NCI-H748 treated with DMSO at 0.1 percent for 48 hours (cell line): ENCODE measurements at regions not wholly inside any gene's neighbourhood (a gene's known extent, or its start where the extent isn't known, plus 50 kb on each side); places are given as distances from the start of the nearest gene placed in this dataset.
"Not testable (repeated sequence)": the region's sequence is repeated elsewhere in the genome, so short reads cannot be mapped to it uniquely, and the experiment has no call there.

Experiments used
- DNase-seq: peaks from one replicate; lab custom pipeline; 2025; lab: John Stamatoyannopoulos, UW

DNA sequence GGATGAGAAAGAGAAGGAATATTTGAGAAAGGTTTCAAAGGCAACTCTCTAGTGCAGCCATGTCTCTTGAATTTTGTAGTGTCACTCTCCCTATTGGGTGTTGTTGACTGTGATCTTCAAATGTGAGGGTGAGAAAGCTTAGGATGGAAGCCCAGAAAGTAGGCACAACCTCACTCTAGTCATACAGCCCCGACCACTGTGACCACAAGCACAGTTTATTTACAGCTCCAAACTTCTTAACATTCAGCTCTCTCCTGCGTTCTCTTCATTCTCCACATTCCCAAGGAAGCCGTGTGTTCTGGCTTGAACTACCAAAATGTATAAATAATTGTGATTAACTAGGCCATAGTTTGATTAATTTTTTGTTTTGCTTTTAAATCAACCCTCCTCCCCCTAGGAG lies 542.9 kb downstream of the LRRC70 start:
- DNase-seq: no peak

DNA sequence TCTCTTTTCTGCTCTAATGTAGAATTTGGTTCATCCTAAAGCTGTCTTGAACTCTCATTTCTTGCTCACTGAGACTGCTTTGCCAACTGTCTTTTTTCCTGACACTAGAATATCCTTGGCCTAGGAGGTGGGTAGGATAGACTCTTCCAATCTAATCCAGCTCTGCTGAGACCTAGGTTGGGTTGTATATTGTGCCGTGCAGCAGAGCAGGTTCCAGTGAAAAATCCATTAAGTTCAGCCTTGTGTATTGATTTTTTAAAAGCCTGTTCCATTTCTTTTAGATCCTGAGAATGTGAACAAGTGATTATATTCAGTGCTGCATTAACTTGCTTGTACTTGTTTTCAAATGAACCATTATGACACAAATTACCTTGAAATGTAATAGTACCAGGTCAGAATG lies 539.6 kb downstream of the LRRC70 start:
- no peak for DNase-seq

DNA sequence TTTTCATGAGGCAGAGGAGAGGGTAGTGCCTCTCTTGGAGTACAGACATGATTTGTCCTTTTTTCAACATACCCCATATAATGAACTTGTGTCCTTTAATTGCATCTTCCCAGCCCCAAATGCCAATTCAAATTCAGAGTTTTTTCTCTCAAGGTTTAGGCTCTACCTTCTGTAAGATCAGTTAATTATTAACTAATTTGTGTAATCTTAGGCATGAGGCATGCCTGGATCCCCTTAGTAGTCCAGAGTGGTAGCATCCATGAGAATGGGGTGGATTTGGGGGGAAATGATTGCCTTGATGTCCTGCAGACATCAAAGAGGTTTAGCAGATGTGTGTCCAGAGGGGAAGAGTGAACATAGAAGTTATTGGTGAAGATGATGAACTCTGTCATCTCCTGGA lies 533.3 kb downstream of the LRRC70 start:
- DNase-seq: no peak

DNA sequence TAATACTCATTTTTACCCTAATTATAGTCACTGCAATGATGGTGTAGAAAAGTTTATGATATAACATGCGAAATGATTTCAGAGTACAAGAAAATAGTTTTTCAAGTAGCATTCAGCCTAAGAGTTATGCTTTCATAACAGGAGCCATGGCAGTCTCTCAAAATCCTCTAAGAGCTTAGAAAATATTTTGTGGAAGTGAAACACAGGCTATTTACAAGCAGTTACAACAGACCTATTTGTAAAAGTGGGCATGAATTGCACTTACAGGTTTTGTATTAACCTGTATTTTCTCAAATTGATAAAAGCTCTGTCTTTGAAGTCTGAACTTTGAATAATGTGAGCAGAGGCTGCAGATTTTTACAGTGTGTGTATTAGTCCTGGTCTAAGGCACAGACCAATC lies 523.3 kb downstream of the LRRC70 start:
- no peak for DNase-seq

DNA sequence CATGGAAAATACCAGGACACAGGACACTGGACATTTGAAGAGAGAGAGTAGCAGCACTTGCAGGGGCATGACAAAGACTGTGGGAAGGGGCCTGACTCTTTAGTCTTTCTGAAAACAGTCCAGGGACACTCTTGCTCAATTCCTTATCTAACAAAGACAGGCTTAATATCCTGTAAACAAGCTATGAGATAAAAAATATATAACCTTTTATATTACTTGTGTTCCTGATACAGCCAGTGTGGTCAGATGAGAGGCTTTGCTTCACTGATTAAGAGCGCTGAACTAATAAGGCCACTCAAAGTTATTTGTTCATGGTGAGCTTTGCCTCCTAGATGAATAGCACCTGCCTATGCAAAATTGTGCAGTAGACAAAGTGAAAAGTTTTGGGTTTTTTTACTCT lies 518.7 kb downstream of the LRRC70 start:
- DNase-seq: no peak

DNA sequence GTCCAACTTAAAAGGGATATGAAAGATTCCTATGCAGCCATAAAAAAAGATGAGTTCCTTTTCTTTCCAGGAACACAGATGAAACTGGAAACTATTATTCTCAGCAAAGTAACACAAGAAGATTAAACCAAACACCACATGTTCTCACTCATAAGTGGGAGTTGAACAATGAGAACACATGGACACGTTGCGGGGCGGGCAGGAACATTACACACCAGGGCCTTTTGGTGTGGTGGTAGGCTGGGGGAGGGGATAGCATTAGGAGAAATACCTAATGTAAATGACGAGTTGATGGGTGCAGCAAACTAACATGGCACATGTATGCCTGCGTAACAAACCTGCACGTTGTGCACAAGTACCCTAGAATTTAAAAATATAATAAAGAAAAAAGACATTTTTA lies 516.1 kb downstream of the LRRC70 start:
- DNase-seq: no peak

DNA sequence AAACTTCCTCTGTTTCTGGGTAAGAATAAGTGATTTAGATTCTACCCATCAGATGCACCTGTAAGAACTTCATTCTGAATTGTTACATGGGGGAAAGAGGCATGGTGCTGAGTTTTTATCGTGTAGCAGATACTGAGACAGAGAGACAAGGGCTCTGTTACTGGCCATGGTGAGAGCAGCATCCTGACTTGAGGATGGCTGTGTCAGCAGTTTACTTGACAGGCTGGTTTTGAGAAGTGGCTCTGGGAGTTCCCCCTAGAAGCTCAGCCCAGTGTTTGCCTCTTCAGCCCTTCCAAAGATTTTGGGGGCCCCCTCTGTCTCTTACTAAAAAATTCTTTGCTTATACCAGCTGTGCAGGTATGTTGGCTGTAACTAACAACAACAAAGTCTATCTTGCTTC lies 510.5 kb downstream of the LRRC70 start:
- no peak for DNase-seq

DNA sequence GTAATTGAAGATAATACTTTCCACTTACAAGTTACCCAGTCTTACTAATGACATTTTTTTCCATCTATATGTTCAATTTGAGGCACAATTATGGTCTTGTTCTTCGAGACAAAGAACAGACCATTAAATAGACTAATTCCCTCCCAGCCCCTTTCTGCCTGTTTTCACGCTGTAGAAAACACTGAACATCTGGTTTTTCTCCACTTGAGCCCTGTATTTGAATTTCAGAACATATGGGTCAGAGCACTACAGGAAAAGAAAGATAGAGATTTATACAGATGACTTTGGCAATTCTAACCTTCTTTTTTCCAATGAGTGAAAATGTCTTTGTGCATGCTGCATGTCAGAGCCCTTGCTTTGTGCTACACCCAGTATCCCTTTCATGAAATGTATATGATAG lies 506.9 kb downstream of the LRRC70 start:
- DNase-seq: no peak

DNA sequence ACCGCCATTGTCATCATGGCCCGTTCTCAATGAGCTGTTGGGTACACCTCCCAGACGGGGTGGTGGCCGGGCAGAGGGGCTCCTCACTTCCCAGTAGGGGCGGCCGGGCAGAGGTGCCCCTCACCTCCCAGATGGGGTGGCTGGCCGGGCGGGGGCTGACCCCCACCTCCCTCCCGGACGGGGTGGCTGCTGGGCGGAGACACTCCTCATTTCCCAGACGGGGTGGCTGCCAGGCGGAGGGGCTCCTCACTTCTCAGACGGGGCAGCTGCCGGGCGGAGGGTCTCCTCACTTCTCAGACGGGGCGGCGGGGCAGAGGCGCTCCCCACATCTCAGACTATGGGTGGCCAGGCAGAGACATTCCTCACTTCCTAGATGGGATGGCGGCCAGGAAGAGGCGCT lies 505.1 kb downstream of the LRRC70 start:
- not testable (repeated sequence) for DNase-seq

DNA sequence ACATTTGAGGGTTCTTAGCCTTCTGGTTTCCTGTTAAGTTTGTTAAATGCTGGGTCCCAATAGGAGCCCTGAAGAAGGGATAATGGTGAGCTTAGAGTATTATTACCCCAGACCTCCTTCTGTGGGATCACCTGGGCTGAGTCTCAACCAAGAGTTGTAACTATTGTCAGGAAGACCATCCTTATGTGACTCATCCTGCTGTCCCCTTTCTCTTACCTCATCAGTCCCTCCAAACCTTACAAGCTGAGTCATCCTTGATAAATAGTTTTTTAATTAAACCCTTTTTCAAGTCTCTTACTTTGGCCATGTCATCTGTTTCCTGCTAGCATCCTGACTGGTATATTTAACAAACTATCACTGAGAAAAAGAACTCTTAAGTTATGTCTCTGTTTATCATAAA lies 502.8 kb downstream of the LRRC70 start:
- no peak for DNase-seq

DNA sequence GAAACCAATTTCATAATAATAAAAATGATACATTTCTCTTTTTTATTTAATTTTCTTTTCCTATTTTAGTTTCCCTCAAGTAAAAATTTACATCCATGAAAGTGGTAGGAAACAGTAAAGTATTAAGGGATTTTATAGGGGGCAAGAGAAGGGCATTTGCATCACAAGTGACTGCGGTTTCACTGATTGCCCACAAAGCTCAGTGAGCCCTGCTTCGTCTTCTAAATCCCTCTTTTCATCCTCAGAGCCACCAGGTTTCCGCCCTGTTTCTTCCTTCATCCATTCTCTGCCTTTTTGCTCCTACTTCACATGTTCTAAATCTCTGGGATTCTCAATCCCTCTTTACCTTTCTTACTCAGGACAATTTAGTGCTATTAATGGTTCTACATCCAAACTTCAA lies 491.4 kb downstream of the LRRC70 start:
- DNase-seq: no peak

DNA sequence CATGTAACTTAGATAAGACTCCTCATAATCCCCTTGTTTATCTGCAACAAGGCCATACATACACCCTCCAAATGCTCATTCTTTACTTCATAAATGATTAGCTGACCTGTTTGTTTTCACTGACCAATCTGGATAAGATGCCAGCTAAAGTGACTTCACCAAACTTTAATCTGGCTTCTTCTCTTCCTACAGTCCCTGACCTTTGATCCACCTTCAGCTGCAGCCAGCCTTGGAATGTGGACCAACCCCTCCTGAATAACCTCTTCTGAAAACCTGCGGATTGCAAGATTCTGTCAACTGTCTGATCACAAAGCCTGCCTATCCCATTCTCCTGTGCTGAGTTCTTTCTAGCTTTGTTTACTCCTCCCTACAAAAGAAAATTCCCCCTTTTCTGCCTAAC lies 476.8 kb downstream of the LRRC70 start:
- no peak for DNase-seq

DNA sequence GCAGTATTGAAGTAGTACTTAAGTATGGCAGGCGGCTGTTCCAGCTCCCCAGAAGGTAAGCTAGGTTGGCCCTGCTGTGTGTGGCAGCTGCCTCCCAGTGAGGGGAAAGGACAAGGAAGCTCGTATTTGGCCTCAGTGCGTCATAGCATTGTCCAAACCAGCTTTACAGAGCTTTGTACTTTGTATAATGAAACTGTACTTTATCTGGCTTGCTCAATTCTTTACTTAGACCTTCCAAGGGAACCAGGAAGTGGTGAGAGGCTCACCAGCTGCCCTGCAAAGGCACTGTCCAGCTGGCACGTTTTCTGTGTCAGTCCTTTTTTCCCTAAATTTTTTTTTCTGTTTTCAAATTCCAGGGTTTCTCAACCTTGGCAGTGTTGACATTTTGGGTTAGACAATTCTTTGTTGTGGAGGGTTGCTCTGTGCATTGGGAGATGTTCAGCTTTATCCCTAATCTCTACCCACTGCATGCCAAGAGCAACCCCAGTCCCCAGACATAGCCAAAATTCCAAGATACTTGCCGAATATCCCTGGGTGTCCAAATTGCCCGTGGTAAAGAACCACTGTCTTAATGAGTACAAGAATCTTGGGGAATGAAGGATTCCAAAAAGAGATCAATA lies 474.5 kb downstream of the LRRC70 start:
- no peak for DNase-seq

DNA sequence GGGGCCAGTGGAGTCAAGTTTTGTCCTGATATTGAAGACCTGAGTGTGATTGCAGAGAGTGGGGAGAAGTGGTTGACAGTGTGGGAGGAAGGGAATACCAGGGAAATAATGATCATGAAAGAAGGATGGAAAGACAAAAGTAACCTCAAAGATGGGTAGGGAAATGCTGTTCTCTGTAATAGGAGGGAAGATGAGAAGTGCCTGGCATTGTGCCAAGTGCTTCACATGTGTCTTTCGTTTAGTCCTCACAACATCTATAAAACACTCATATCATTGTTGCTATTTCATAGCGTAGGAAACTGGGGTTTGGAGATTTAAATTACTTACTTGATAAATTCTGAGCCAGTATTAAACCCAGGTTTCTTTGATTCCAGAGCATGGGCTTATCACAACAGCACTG lies 472.3 kb downstream of the LRRC70 start:
- no peak for DNase-seq

DNA sequence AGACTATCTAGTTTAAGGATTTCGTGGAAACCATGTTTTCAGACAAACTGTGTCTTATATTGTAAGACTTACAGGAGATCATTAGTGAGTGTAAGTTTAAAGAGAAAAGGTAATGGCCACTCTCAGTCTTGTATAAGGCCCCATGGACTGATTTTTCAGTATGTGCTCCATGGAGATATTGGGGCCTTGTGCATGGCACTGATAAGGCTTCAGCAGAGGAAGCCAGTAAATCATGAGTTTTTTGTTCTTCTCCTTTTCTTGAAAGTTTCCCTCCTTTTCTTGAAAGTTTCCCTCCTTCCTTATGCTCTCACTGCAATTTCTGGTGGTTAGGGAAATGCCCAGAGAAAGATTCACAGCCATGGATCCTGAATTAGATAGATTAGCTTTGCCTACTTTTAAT lies 471.3 kb downstream of the LRRC70 start:
- DNase-seq: no peak

DNA sequence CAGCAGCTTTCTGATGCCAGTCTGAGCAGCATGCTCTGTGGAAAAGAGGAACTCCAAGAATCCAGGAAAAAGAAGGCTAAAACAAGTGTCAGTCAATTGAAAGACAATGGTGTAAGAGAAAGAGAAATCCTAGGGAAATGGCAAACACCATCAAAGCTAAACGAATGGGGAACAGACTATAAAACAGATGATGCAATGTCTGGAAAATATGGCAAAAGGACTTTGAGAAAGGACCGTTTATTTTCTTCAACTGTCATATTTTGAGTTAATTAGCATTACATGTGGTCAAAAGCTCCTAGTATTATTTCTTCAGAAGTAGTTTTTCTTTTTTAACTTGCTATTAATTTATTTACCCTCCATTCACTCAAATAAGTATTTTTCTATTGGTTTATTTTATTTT lies 465.2 kb downstream of the LRRC70 start:
- no peak for DNase-seq

DNA sequence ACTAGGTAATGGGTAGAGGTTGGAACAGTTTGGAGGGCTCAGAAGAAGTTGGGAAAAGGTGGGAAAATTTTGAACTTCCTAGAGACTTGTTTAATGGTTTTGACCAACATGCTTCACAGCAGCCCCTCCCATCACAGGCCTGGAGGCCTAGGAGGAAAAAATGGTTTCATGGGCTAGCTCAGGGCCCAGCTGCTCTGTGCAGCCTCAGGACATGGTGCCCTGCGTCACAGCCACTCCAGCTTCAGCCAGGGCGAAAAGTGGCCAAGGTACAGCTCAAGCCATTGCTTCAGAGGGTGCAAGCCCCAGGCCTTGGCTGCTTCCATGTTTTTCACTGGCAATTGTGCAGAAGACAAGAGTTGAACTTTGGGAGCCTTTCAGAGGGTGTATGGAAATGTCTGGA lies 453.7 kb downstream of the LRRC70 start:
- DNase-seq: no peak

DNA sequence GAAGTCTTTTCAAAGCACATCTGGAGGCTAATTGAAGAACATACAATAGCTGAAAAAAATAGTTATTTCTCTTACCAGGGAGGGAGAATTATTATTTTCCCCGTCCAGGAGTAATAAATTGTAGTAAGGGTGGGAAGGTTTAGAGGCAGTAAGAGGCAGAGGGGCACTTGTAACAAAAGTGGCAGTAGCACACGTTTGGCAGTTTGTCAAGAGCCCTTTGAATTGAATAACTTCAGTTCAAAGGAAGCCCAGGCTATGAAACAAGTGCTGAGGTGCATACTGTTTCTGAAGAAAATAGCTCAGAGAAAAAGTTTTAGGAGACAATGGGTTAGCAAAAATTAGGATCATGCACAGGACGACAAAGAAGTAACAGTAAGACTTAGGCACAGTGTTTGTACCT lies 451.3 kb downstream of the LRRC70 start:
- no peak for DNase-seq

DNA sequence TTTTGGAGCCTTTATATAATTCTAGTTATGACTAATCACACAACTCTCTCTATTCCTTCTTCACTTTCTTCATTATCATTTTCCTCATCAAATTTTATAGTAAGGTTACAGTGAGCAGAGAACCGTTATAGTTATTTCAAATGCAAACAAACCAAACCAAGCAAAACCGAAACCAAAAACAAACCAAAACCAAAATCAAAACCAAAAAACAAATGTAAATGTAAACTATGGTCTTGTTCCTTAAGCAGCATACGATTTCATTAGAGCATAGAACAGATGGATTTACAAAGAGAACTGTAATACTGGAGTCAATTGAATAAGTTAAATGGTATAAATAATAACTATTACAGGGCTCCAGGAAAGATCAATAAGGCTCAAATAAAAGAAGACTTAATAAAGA lies 447.1 kb downstream of the LRRC70 start:
- no peak for DNase-seq

DNA sequence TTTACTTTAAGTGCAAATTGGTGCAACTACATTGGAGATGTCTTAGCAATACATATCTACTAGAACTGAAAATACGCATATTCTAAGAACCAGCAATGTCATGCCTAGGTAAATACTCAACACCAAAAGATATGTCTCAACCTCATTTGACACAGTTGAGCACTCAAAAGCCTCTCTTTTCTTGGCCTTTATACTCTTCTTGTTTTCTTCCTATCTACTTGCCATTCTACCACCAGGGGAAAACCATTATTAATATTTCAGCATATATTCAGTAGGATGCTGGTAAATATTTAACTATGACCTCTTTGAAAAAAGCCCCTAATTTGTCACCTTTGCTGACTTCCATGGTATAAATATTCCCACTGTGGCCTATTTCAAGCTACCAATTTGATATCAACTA lies 443.8 kb downstream of the LRRC70 start:
- no peak for DNase-seq

DNA sequence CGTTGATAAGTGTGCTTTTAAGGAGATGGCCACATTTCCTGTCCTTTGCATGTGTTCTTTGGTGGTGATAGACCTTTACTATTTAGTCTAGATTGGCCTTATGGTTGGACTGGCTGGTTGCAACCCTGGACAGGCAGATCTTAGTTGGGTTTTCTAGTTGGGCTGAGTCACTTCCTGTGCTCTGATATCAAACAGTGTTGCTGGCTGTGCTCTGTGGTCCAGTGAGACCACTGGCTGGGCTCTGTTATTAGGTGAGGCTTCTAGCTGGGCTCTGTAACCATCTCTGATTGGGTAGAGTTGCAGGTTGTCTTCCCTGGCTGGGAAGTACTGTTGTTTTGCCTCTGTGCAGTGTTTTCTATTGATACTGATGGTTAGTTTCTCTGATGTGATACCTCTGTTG lies 432.5 kb downstream of the LRRC70 start:
- DNase-seq: no peak

DNA sequence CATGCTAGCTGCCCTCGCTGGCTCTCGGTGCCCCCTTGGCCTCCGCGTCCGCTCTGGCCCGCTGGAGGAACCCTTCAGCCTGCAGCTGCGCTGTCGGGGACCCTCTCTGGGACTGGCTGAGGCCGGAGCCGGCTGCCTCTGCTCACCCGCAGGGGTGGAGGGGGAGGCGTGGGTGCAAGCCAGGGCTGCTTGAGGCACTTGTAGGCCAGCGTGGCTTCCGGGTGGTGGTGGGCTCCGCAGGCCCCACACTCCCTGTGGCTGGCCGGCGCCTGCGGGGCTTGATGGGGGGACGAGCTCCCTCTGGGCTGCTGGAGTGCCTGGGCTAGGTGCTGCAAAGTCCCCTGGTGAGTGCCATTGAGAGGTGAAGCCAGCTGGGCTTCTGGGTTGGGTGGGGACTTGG lies 429.6 kb downstream of the LRRC70 start:
- no peak for DNase-seq

DNA sequence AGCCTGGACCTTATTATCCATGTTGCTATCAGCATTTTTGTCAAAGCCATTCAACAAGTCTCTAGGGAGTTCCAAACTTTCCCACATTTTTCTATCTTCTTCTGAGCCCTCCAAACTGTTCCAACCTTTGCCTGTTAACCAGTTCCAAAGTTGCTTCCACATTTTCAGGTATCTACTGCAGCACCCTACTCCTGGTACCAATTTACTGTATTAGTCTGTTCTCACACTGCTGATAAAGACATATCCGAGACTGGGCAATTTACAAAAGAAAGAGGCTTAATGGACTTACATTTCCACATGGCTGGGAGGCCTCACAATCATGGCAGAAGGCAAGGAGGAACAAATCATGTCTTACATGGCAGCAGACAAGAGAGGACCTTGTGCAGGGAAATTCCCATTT lies 416.2 kb downstream of the LRRC70 start:
- not testable (repeated sequence) for DNase-seq

DNA sequence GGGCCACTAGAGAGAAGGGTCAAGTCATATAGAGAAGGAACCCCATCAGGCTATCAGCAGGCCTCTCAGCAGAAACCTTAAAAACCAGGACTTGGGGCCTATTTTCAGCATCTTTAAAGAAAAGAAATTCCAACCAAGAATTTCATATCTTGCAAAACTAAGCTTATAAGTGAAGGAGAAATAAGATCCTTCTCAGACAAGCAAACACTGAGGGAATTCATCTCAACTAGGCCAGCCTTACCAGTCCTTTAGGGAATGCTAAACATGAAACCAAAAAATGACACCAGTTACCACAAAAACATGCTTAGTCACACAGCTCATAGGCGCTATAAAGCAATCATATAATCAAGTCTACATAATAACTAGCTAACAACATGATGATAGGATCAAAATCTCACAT lies 407.1 kb downstream of the LRRC70 start:
- DNase-seq: no peak

DNA sequence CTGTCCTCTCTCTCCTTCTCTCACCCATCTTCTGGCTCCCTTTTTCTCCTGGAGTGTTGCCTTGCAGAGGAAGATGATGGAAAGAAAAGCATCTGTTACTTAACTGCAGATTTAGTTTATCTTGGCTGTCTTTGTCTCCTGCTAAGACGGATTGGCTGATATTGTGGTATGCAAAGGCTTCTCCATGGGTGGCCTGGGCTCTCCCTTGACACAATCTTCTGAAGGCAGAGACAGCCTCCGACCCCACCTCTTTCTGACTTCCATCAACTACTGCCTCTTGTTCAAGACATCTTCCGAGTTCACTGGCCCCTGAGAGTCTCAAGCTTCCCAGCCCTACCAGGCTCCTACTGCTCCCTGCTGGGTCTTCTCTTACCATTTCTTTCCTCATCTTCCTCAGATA lies 403.7 kb downstream of the LRRC70 start:
- no peak for DNase-seq
